PC-3 (cell line): ENCODE measurements at regions not wholly inside any gene's neighbourhood (a gene's known extent, or its start where the extent isn't known, plus 50 kb on each side); places are given as distances from the start of the nearest gene placed in this dataset.

ENCODE experiments used
- ATAC-seq: fragments of 200-7000 bp; cut with Tn5 transposase; 2 replicates; pipeline ENCODE4 v1.9.1; 2020; ENCODE audit warnings: mild to moderate bottlenecking, moderate library complexity
- BruUV-seq: library from RNA; stranded (reverse); fragments of 400-500 nt; replicated peaks from 2 replicates; lab custom pipeline; 2021; lab: Mats Ljungman, UMichigan
- CTCF ChIA-PET: fragments of 300-600 bp; sonication (Branson Sonifier 250); formaldehyde crosslinking; loops from one replicate; lab custom pipeline; 2022; ENCODE audit warnings: antibody characterized with exemption; lab: Charles Lee
- POLR2A ChIA-PET: fragments of 300-600 bp; sonication (Branson Sonifier 250); formaldehyde crosslinking; loops from one replicate; lab custom pipeline; 2022; ENCODE audit warnings: antibody characterized with exemption; ENCODE audit not compliant: unreplicated experiment; lab: Charles Lee
- DNase-seq: peaks from one replicate; pipeline ENCODE4 v3.0.0-alpha.2; 2015
- H2AFZ ChIP-seq: fragments of 300-600 bp; sonication (generic); 2 replicates; pipeline ENCODE4 v1.6.0; 2016; ENCODE audit warnings: antibody characterized with exemption, low read length
- H3F3A ChIP-seq: fragments of 300-600 bp; sonication (generic); one replicate; pipeline ENCODE4 v1.6.0; 2017; ENCODE audit warnings: antibody characterized with exemption, low read length, control low read depth, mild to moderate bottlenecking; ENCODE audit not compliant: unreplicated experiment
- H3K27ac ChIP-seq: fragments of 300-600 bp; sonication (generic); 2 replicates; pipeline ENCODE4 v1.5.1; 2016; ENCODE audit warnings: mild to moderate bottlenecking, low read length
- H3K27me3 ChIP-seq: fragments of 300-600 bp; sonication (generic); 2 replicates; pipeline ENCODE4 v1.6.1; 2016; ENCODE audit warnings: low read length, mixed read lengths
- H3K36me3 ChIP-seq: fragments of 300-600 bp; sonication (generic); 2 replicates; pipeline ENCODE4 v1.6.1; 2016; ENCODE audit warnings: low read depth, mixed run types, low read length, mixed read lengths
- H3K4me1 ChIP-seq: fragments of 300-600 bp; sonication (generic); 2 replicates; pipeline ENCODE4 v1.5.1; 2016; ENCODE audit warnings: low read length; ENCODE audit not compliant: insufficient read depth
- H3K4me2 ChIP-seq: fragments of 300-600 bp; sonication (generic); 2 replicates; pipeline ENCODE4 v1.6.0; 2016; ENCODE audit warnings: low read length
- H3K4me3 ChIP-seq: fragments of 300-600 bp; sonication (generic); 2 replicates; pipeline ENCODE4 v1.5.1; 2016; ENCODE audit warnings: mild to moderate bottlenecking, low read length, mixed read lengths
- H3K79me2 ChIP-seq: fragments of 300-600 bp; sonication (generic); 2 replicates; pipeline ENCODE4 v1.6.1; 2017; ENCODE audit warnings: low read length, mixed read lengths
- H3K9ac ChIP-seq: fragments of 300-600 bp; sonication (generic); 2 replicates; pipeline ENCODE4 v1.6.0; 2016; ENCODE audit warnings: mild to moderate bottlenecking, low read length
- H3K9me2 ChIP-seq: fragments of 300-600 bp; sonication (generic); replicated peaks from 2 replicates; pipeline ENCODE4 v1.6.1; 2016; ENCODE audit warnings: mixed run types, low read length, mixed read lengths
- H3K9me3 ChIP-seq: fragments of 300-600 bp; sonication (generic); 2 replicates; pipeline ENCODE4 v1.6.1; 2016; ENCODE audit warnings: low read length, mixed read lengths
- H4K20me1 ChIP-seq: fragments of 300-600 bp; sonication (generic); 2 replicates; pipeline ENCODE4 v1.6.1; 2016; ENCODE audit warnings: low read length, mixed read lengths
- EZH2 ChIP-seq: fragments of 300-600 bp; sonication (generic); IDR thresholded peaks from one replicate; pipeline ENCODE4 v1.6.1; 2017; ENCODE audit warnings: antibody characterized with exemption, mild to moderate bottlenecking, low read length; ENCODE audit not compliant: unreplicated experiment
- EZH2phosphoT487 ChIP-seq: fragments of 300-600 bp; sonication (generic); IDR thresholded peaks from 2 replicates; pipeline ENCODE4 v1.6.1; 2018; ENCODE audit warnings: mild to moderate bottlenecking, antibody characterized with exemption, low read length, borderline replicate concordance
- intact Hi-C: fragments of 100-400 bp; cut with micrococcal nuclease; formaldehyde crosslinking; loops from 2 replicates; pipeline ENCODE4 v1.9.0; 2023
- TF ChIP-seq, protein P1 (sequence below): fragments of 300-600 bp; sonication (generic); conservative IDR thresholded peaks from 2 replicates; pipeline ENCODE4 v1.5.1; 2017; ENCODE audit warnings: antibody characterized with exemption, low read depth, mild to moderate bottlenecking, low read length

DNA sequence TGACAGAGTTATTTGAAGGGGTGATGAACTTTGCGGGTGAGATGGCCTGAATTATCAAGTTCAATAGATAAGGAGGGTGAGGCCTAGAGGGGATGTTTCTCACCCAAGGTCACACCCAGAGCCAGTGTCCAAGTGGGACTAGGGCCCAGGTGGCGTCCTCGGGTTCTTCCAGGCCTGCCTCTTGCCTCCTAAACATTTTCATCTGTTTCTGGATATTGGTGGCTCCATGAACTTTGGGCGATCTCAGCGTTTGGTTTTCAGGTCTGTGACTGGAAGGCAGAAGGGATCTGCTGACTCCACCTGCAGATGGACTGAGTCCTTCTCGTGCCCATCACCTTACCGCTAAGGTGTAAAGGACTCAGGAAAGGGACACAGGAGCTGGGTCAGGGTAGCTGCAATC is 137.3 kb downstream of the DDX1 start:
- Histone ChIP-seq H3K4me3 (no peak overlapping the region), H3K4me2 (no peak overlapping the region), H3K4me1 (peaks cover 12% of the 10 kb centered on the region), H2AFZ (no peak overlapping the region), H3K79me2 (no peaks in the 10 kb centered on the region), H3K9me2 (no peaks in the 10 kb centered on the region), H3K9ac (no peak overlapping the region), H3K27ac (no peak overlapping the region), H3F3A (no peaks in the 10 kb centered on the region), H3K36me3 (no peaks in the 10 kb centered on the region), H3K9me3 (no peaks in the 10 kb centered on the region), H4K20me1 (no peaks in the 10 kb centered on the region), H3K27me3 (peaks cover 68% of the 10 kb centered on the region)
- intact Hi-C loops: no loop called here
- ChIA-PET POLR2A (no interaction called here), CTCF (no interaction called here)
- TF ChIP-seq, protein P1, sequence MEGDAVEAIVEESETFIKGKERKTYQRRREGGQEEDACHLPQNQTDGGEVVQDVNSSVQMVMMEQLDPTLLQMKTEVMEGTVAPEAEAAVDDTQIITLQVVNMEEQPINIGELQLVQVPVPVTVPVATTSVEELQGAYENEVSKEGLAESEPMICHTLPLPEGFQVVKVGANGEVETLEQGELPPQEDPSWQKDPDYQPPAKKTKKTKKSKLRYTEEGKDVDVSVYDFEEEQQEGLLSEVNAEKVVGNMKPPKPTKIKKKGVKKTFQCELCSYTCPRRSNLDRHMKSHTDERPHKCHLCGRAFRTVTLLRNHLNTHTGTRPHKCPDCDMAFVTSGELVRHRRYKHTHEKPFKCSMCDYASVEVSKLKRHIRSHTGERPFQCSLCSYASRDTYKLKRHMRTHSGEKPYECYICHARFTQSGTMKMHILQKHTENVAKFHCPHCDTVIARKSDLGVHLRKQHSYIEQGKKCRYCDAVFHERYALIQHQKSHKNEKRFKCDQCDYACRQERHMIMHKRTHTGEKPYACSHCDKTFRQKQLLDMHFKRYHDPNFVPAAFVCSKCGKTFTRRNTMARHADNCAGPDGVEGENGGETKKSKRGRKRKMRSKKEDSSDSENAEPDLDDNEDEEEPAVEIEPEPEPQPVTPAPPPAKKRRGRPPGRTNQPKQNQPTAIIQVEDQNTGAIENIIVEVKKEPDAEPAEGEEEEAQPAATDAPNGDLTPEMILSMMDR: no peak
- no peak for TF ChIP-seq EZH2phosphoT487
- no peak for TF ChIP-seq EZH2
- no peak for DNase-seq
- no TSS peak for BruUV-seq
- ATAC-seq: no peak

DNA sequence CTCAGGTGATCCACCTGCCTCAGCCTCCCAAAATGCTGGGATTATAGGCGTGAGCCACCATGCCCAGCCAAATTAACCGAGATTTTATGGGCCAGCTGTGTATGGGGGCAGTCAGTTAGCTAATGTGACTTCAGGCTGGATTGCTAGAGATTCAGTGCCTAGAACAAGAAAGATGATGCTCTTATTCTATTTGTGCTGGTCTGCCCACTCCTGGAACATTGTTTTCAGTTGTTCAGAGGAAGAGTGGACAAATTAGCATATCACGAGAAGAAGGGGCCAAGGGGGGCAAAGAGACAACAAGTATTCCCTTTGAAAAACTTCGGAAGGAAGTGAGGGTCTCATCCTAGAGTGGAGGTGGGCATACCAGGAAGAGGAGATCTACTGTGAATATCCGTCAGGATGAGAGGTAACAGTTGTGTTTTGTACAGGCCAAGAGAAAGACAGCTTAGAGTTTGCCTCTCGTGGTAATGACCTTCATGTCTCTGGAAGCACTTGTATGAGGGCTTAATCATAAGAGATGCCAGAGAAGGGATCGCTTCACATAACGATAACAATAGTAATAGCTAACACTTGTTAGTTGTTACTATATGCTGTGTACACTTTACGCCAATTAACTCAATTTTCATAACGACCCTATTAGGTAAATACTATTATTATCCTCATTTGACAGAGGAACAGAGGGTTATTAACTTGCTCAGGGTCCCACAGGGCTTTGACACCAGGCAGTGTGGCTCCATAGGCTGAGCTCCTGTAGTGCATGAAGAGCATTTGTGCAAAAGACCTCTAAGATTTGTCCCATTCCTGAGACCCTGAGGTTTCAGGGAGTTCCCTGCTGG is 138.3 kb downstream of the DDX1 start:
- Histone ChIP-seq H3K4me2 (no peak overlapping the region), H3K9ac (no peak overlapping the region), H3K79me2 (no peaks in the 10 kb centered on the region), H3K9me3 (no peaks in the 10 kb centered on the region), H4K20me1 (no peaks in the 10 kb centered on the region), H3F3A (no peaks in the 10 kb centered on the region), H3K4me3 (no peak overlapping the region), H3K9me2 (no peaks in the 10 kb centered on the region), H3K27me3 (peaks cover 68% of the 10 kb centered on the region), H2AFZ (no peak overlapping the region), H3K4me1 (peaks cover 12% of the 10 kb centered on the region), H3K27ac (no peak overlapping the region), H3K36me3 (no peaks in the 10 kb centered on the region)
- intact Hi-C loops: loop anchor here (5.0 kb wide), 1 partner anchor 88 kb away; no protein-coding TSS in a partner anchor
- DNase-seq (no peak), ATAC-seq (peak; percentile 9; the same call in 1 of the 2 replicates)
- no TSS peak for BruUV-seq
- TF ChIP-seq EZH2: no peak
- TF ChIP-seq, protein P1: no peak
- TF ChIP-seq EZH2phosphoT487: no peak
- ChIA-PET CTCF (no interaction called here), POLR2A (no interaction called here)

DNA sequence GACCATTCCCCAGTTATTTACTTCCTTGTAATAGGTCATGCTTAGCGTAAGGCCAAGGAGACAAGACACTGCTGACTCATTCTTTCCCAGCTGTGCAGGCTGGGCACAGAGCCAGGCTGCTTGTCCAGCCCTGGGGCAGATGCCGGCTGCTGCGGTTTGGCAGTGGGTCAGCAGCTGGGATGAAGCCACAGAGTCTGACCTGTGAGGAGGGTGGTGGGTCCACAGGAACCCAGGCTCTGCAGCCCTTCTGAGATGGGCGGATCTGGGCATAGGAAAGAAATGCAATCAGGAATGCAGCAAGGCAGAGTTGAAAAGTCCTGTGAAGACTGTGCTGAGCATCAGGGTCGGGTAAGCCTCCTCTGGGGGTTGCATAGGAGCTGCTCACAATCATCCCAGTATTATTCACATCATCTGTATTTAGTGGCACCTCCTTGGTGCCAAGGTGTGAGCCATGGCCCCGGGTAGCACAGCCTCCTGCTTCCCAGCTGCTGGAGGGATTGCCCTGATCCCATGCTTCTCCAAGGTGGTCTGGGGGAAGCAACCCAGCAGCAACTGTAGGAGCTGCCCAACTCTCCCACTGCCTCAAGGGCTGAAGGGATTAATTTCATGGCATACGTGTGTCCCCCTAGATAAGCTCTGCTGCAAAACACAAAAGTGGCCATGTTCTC is 139.0 kb downstream of the DDX1 start:
- Histone ChIP-seq H3K9me2 (no peaks in the 10 kb centered on the region), H2AFZ (no peak overlapping the region), H3K27ac (no peak overlapping the region), H3K4me1 (peaks cover 12% of the 10 kb centered on the region), H3K4me3 (no peak overlapping the region), H3K9ac (no peak overlapping the region), H3K79me2 (no peaks in the 10 kb centered on the region), H3K4me2 (no peak overlapping the region), H3F3A (no peaks in the 10 kb centered on the region), H3K36me3 (no peaks in the 10 kb centered on the region), H3K27me3 (peaks cover 68% of the 10 kb centered on the region), H3K9me3 (no peaks in the 10 kb centered on the region), H4K20me1 (no peaks in the 10 kb centered on the region)
- POLR2A ChIA-PET: no interaction called here
- DNase-seq (peak; percentile 93), ATAC-seq (peak; percentile 80)
- CTCF ChIA-PET: no interaction called here
- no TSS peak for BruUV-seq
- TF ChIP-seq EZH2 (no peak), EZH2phosphoT487 (no peak)
- TF ChIP-seq, protein P1: no peak
- intact Hi-C loops: loop anchor here (5.0 kb wide), 1 partner anchor 88 kb away; no protein-coding TSS in a partner anchor
